Stimulated activated CD8-positive, alpha-beta memory T cell treated with anti-CD3 and anti-CD28 coated beads, Interleukin-12 subunit alpha, Interleukin-12 subunit beta, amount 100 ng/mL, for 24 hours (primary cell): ENCODE measurements at regions not wholly inside any gene's neighbourhood (a gene's known extent, or its start where the extent isn't known, plus 50 kb on each side); places are given as distances from the start of the nearest gene placed in this dataset.
"Not testable (repeated sequence)": the region's sequence is repeated elsewhere in the genome, so short reads cannot be mapped to it uniquely, and the experiment has no call there.

Source experiments
- DNase-seq: peaks from one replicate; pipeline ENCODE4 v3.0.0-alpha.2; 2020; ENCODE audit errors: extremely low read depth

DNA sequence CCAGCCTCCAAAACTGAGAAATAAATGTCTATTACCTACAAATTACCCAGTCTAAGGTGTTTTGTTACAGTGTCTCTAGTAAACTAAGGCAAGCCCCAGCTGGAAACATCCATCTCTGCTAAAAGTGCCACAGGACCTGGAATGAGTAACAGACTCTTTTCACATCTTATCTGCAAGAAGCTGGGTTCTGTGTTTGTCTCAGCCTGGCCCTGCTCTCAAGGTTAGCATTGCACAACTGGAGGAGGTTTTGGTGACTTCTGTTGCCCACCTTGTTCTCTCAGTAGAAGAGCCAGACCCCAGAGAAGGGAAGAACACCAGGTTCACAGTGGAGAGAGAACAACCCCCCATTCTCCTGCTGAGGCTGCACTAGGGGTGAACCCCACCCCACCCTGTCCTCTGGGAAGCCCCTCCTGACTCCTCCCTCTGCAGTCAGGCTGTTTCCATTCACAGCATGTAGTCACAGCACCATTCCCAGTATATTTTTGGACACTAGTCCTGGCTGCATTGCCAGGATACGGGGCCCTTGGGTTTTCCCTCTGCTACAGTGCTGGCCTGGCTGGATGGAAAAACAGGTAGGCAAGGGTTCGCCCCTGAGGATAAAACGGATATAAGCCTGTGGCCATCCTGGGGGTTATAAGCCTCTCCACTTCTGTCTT, 280.0 kb downstream of the BCL2L11 start:
- not testable (repeated sequence) for DNase-seq

DNA sequence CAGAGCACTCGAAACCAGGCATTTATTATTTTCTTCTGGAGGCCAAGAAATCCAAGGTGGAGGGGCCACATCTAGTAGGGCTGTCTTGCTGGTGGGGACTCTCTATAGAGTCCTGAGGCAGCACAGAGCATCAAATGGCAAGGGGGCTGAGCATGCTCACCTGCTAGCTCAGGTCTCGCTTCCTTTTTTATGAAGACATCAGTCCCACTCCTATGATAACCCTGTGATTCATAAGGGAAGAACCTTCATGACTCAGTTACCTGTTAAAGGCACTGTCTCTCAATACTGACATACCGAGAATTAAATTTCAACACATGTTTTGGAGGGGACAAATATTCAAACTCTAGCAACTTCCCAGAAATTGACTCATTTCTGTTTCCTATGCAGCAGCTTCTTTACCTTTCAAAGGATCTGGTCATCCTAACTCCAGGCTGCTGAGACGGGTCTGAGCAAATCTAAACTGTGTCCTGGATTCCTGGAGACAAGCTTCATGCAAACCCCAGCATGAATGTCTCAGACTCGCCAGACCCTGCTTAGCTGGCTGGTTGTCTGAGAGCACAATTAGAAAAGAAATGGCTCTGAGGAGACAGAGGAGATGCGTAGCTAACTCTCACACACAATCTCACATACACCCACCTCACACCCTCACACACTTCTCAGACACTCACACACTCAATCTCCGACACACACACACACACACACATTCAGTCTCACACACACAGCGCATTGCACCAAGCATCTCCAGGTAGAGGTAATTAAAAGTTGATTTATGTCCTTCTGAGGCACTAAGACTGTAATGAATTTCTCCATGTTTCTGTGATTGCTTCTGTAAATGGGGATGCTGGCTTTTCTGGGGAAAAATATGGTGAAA, 280.8 kb downstream of the BCL2L11 start:
- DNase-seq, result not testable (repeated sequence)

DNA sequence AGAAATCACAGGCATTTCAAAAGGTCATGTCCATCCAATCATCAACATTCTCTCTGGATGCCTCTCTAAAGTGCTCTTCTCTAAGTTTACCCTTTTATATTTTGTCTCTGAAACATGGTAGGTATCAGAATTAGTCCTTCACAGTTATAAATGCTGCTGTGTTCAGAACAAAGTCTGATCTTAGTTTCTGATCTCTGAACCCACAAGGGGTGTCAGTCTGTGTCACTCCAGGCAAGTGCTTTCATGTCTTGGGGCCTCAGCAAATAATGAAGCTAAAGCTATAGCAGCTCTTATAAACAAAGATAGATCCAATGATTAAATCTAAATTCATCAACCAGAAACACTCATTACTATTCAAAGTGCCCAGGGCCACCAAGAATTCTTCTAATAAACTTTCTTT, 281.7 kb downstream of the BCL2L11 start:
- not testable (repeated sequence) for DNase-seq

DNA sequence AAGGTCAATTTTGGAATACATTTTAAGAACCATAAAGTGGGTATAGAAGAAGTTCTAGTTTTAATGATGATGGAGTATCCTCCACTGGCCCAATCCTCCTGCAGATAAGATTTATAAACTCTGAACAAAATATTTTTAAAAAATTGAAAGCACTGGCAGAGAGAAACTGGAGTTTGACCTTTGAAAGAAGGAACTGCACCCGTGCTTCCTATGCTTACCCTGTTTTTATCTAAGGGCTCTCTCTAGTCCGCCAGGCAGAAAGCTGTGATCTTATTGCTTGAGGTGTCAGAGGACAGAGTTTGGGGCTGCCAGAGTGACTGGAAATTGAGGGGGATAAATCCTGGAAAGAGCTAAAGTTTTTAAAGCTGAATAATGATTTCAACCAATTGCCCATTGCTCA, 282.6 kb downstream of the BCL2L11 start:
- not testable (repeated sequence) for DNase-seq

DNA sequence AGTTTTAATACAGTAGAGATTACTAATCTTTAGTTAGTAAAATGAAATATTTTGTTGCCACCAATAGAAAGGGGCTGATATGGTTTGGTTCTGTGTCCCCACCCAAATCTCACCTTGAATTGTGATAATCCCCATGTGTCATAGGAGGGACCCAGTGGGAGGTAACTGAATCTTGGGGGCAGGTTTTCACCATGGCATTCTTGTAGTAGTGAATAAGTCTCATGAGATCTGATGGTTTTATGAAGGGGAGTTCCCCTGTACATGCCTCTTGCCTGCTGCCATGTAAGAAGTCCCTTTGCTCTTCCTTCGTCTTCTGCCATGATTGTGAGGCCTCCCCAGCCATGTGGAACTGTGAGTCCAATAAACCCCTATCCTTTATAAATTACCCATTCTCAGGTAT, 285.9 kb downstream of the BCL2L11 start:
- DNase-seq, result not testable (repeated sequence)

DNA sequence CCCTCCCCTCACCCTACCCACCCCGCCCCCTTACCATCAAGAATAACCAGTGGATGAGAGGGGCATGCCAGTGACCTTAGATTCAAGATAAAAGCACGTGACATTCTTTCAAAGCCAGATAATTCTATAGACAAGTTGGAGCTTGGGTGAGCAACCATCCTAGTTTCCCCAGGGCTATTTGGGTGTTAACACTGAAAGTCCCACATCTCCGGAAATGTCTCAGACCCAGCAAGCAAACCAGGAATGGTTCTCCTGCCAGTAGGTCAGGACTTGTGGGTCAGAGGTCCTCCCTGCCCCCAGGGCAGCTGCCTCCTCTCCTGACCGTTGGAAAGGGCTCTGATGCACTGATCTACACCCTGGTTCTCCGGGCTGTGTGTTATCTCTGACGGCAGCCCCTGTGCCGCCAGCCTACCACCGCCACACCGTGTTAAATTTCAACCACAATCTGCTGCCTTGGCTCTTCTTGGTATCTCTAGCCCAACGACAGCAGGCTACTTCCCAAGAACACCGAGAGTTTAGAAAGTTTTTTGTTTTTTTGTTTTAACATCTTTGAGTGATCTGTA, 287.0 kb downstream of the BCL2L11 start:
- not testable (repeated sequence) for DNase-seq

DNA sequence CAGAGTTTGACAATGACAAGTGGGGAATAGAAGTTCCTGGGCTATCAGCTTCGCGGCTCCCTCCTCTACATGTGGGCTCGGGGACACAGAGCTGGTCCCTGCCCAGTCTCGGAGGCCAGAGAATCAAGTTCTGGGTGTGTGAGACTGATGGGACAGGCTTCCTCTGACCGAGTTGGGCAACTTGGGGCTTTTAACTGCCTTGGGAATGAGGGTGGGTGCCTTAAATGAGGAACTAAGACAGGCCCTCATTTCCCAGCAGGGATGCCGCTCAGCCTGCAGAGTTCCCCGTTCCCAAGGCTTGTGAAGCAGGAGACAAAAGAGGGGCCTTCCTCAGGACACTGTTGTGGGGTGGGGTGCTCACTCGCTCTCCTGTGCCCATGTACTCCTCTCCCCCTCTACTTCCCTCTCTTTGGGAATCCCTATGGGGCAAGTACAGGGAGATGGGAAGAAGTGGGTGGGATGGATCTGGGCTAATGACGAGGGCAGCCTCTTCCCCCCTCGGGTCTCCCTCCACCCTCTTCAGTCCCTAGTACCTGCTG, 290.2 kb downstream of the BCL2L11 start:
- DNase-seq, result not testable (repeated sequence)

DNA sequence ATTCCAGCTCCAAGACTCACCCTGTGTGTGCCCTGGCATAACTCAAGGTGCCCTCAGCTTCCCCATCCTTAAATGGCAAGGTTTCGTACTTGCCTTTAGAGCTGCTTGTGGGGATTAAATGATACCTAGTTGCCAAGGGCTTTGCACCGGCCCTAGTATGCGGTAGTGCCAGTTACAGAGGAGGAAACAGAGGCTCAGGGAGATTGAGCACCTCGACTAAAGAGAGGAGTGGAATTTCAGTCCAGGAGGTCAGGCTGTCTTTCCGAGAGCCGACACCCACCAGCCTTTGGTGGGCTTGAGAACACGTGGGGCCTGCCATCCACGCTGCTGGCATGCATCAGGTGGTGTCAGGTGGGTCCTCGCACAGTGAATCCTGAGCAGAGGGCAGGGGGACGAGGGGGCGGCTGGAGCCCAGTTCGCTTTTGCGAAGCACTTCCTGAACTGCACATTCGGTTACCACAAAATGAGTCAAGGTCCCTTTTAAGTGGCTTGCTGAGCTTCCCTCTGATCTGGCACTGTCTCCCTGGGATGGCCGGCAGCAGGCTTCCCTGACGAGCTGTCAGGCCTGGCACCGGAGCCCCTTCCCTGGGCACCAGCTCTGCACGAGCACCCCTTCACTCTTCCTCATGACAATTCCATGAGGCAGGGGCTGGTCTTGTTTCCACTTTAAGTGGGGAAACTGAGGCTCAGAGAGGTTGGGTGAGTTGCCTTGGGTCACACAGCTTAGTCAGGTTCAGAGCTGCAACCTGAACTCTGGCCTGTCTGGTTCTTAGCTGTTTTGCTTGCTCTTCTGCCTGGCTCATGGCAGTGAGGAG, 291.4 kb downstream of the BCL2L11 start:
- not testable (repeated sequence) for DNase-seq

DNA sequence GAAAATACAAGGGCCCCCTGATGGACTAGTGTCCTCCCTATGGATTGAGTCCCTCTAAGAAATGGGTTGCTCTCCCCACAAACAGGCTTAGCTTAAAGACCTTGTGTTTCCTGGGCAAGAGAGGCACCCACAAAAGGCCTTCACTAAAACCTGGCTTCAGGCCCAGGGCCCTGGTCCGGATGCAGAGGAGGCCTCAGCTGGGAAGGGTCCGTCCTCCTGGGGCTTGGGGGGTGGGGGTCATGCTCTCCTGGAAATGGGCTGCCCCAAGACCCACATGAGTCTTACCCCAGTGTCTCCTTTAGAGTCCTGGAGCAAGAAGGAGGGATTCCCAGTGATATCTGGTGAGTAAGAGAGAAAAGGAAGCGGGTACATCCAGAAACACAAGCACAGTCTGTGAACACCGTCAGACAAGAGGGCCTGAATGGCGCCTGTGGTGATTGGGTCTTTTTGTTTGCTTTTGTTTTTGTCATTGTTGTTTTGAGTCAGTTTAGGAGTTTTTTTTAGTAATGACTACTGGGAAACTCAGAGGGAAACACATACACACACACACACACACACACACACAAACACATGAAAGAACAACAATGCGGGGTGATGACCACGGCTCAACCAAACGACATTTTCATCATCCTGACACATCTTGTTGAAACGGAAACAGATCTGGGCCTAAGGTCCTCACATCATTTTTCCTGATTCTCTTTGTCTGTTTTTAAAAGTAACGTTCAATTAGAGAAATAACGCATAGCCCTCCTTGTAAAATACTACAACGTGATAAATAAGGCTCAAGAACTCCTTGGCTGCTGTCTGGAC, 292.3 kb downstream of the BCL2L11 start:
- DNase-seq, result not testable (repeated sequence)

DNA sequence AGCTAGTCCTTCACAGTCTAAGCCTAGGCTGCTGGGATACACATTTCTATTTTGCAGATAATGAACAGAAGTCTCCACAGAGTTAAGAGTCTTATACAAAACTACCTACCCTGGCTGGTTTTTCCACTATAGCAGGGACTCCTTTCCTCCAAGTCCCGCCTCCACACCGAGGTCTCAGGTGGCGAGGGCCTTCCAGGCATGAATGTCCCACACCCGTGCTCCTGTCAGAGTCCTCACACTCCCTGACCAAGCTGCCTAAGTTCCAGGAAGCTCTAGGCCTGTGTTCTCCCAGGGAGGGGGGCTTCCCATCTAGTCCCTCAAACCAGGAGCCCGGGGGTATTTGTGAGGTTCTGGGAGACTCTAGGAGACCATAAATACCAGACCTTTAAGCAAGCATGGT, 293.2 kb downstream of the BCL2L11 start:
- DNase-seq, result not testable (repeated sequence)

DNA sequence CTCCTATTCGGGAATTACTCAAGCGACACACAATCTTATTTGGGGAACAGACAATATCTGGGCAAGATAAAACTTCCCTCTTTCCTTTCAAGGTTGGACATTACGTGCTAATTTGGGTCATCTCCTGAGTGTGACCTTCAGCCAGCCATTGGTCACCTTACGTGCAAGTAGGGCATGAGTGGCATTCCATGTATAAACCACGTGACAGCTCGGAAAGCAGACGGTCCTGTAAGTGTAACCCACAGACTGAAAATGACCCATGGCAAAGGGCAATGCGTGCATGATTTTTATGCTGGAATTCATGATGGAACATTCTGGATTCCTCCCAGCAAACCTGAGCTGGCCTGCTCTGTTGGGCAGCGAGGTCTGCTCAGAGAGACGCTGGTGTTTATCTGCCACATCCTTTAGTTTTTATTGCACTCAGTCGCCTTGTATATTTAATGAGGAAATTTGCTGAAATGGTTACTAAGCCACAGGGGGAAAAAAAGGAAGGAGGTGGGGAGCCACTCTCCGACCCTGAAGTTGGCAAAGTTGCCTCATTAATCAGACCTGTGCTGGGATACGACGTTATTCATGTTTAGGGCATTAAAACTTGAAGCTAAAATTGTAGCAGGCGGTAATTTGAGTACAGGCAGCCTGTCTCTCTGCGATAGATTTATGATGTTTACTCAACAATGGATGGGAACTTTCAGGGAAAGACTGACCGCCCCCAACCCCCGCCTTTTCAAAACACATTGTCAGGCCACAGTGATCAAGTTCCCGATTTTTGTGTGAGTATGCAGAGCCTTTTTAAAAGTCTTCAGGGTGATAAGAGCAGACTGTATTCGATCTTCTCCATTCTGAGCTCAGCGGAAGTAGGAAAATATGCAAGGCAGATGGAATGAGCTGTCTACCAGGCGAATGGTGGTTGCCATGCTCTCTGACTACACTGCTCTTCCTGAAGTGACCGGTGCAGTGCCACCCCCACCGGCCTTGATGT, 295.3 kb downstream of the BCL2L11 start:
- not testable (repeated sequence) for DNase-seq

DNA sequence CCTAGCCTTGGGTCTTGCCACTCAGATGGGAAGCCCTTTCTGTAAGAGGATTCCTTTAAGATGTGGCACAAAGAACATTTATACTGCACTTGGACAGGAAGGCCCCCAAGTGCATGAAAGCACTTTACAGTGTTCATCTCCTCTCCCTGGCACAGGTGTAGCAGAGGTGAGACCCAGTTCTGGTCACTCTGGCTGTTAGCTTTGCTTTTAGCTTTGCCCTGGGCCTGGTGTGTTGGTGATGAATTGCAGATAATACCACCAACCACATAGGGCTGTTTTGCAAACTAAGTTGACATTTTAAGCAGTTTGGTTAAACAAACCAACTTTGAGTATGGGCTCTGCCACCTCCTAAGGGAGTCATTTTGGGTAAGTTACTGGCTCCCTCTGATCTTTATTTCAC, 296.3 kb downstream of the BCL2L11 start:
- DNase-seq, result not testable (repeated sequence)

DNA sequence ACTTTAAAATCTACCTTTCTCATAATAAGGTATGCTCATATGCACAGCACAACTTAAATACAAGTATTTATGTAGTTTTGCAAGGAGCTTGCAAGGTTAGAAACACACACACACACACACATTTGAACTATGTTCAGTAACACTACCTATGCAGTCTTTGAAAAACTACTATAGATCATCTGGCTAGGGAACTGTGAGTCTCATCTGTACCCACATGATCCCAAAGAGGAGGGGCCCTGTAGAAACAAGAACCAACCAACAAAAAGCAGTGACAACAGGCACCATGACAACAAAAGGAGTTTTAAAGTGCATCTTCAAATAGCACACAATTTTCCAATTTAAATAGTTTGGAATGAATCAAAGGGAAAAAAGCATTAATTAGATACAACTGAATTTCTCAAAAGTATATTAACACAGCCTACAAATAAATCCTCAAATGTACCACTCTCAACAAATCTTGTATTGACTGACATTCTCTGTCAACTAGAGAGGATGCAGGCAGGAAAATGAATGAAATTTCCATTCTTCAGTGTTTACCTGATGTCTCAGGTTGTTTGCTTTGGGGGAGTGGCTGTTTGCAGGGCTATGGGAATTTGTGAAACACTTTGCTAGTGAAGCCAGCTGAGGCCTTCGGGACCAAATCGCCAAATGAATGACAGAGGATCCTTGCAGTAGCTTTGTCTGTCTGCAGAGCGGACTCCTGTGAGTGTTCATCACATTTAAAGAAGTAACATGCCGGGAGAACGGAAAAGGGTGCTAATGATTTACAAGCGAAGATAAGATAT, 297.6 kb downstream of the BCL2L11 start:
- DNase-seq, result not testable (repeated sequence)

DNA sequence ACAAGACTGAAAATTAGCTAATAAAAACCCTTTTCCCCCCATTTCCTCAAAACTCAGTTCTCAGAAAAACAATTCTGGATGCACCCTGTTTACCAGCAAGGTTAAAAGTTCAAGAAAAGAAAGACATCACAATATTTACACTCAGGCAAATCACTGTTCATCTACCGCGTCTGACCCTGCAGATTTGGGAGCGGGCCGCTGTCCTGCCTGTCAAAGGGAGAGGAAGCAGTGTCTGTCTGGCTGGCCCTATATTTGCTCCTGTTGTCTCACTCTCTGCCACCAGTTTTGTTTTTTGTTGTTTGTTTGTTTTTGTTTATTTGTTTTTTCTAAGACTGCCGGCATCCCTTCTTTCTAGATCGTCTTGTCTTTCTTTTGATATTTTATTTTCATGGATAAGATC, 299.4 kb downstream of the BCL2L11 start:
- DNase-seq, result not testable (repeated sequence)

DNA sequence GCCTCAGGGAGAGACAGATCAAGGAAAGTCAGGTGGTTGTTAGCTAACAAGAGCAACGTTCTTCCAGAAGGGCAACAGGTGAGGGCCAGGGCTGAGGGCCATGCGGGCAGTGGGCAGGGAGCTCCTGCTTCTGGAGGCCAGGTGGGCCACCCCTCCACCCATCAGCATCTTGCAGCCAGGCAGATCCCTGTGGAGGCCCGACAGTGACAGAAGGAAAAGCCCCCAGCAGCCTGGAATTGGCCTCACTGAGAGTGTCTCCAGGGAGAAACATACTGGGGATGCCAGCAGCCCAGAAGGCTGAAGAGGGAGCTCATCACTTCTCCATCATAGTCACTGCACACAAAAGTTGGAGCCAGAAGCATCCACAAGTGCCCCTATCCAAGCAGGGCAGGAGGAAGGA, 300.1 kb downstream of the BCL2L11 start:
- not testable (repeated sequence) for DNase-seq

DNA sequence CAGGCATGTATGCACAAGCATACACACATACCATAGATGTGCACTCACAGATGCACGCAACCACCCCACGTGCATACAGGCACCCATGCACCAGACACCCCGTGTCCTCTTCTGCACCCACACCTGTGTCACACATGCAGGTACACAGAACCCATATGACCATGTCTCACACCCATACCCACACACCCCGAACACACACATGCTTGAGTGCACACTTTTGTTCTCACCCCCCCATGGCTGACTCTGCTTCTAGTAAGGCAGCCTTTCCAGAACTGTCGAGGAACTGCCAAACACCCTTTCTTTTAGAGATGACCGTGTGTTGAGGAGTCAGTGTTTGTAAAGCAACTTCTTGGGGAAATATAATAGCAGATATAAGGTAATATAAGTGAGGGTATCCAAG, 301.2 kb downstream of the BCL2L11 start:
- DNase-seq, result not testable (repeated sequence)

DNA sequence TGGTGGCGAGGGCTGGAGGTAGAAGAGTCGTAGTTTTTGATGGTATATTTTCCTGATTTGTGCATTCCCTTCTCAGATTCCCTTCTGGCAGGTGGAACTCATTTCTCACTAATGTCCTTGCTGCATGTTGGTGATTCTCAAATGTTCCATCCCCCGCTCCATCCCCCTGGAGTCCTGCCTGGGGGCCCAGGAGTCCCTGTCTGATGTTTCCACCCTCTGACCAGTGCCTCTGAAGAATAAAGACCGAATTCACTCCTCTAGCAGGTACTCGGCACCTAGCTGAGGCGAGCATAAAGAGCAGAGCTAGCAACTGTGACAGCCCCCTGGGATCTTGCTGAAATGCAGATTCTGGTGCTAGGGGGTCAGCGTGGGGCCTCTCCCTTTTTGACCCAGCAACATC, 301.8 kb downstream of the BCL2L11 start:
- not testable (repeated sequence) for DNase-seq

DNA sequence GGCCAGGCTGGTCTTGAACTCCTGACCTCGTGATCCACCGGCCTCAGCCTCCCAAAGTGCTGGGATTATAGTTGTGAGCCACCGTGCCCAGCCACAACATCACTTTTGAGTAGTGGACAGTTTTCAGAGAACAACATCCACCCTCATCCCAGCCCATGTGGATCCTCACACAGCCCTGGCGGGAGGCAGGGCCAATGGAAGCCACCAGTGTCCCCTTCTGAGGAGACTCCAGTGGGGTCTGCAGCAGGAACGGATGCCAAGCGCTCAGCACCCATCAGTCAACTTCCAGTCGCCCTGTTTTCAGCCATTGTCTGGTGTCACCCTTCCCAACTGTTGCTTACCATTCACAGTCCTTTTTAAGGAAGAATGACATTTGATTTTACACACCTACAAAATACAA, 302.5 kb downstream of the BCL2L11 start:
- not testable (repeated sequence) for DNase-seq

DNA sequence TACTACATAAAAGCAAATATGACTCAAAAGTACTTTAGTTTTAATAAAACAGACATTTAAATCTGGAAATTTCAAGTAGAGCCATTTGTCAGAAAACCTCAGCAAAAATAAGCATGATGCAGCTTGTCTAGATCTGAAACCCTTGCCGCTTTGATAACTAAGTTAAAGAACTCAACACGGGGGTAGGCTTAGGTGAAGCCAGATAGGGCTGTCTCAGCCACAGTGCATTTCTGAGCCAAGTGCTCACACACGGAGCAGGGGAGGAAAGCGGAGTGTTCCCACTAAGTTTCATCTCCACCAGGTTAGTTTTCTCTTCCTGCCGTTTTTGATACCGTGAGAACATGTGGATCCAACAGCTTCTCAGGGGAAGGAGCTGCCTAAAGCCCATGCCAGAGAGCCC, 303.5 kb downstream of the BCL2L11 start:
- DNase-seq, result not testable (repeated sequence)
